Neural cell (in vitro differentiated cells): ENCODE measurements at regions not wholly inside any gene's neighbourhood (a gene's known extent, or its start where the extent isn't known, plus 50 kb on each side); places are given as distances from the start of the nearest gene placed in this dataset.

Experiments
- H2AFZ ChIP-seq: fragments of 200-600, 300-800 bp; sonication (generic), shearing (Covaris generic); 2 replicates; pipeline ENCODE4 v1.6.0; 2014; ENCODE audit warnings: low read depth, mild to moderate bottlenecking, antibody characterized with exemption, low read length, moderate library complexity
- H3F3A ChIP-seq: fragments of 200-600 bp; shearing (Covaris generic); 2 replicates; pipeline ENCODE4 v1.6.1; 2016; ENCODE audit warnings: mild to moderate bottlenecking, moderate library complexity, mixed read lengths, antibody characterized with exemption, low read length; ENCODE audit not compliant: insufficient read depth, poor library complexity, severe bottlenecking
- H3K27ac ChIP-seq: fragments of 200-600, 300-800 bp; sonication (generic), shearing (Covaris generic); 2 replicates; pipeline ENCODE4 v1.5.1; 2014; ENCODE audit warnings: mild to moderate bottlenecking, low read length, moderate library complexity
- H3K27me3 ChIP-seq: fragments of 300-800, 200-600 bp; sonication (generic), shearing (Covaris generic); 2 replicates; pipeline ENCODE4 v1.6.0; 2014; ENCODE audit warnings: mild to moderate bottlenecking, low read depth, low read length, moderate library complexity; ENCODE audit not compliant: insufficient read depth
- H3K36me3 ChIP-seq: fragments of 300-800, 200-600 bp; sonication (generic), shearing (Covaris generic); 2 replicates; pipeline ENCODE4 v1.5.1; 2014; ENCODE audit warnings: mild to moderate bottlenecking, antibody characterized with exemption, low read length, moderate library complexity; ENCODE audit not compliant: insufficient read depth
- H3K4me2 ChIP-seq: fragments of 300-800, 200-600 bp; sonication (generic), shearing (Covaris generic); 2 replicates; pipeline ENCODE4 v1.6.0; 2014; ENCODE audit warnings: mild to moderate bottlenecking, low read length
- H3K4me3 ChIP-seq: fragments of 300-800, 200-600 bp; sonication (generic), shearing (Covaris generic); 2 replicates; pipeline ENCODE4 v1.5.1; 2014; ENCODE audit warnings: mild to moderate bottlenecking, low read length, moderate library complexity
- H3K79me2 ChIP-seq: fragments of 200-600 bp; shearing (Covaris generic); replicated peaks from 2 replicates; pipeline ENCODE4 v1.6.0; 2014; ENCODE audit warnings: mild to moderate bottlenecking, low read length, moderate library complexity; ENCODE audit not compliant: insufficient read depth
- H3K9ac ChIP-seq: fragments of 300-800, 200-600 bp; sonication (generic), shearing (Covaris generic); 2 replicates; pipeline ENCODE4 v1.6.1; 2016; ENCODE audit warnings: mild to moderate bottlenecking, low read length, mixed read lengths
- H3K9me2 ChIP-seq: fragments of 200-600 bp; shearing (Covaris generic); 2 replicates; pipeline ENCODE4 v1.6.1; 2016; ENCODE audit warnings: mild to moderate bottlenecking, low read length, mixed read lengths; ENCODE audit not compliant: insufficient read depth
- H3K9me3 ChIP-seq: fragments of 200-600, 300-800 bp; sonication (generic), shearing (Covaris generic); 2 replicates; pipeline ENCODE4 v1.6.1; 2016; ENCODE audit warnings: mild to moderate bottlenecking, mixed run types, low read length, moderate library complexity, mixed read lengths
- H4K20me1 ChIP-seq: fragments of 200-600 bp; shearing (Covaris generic); 2 replicates; pipeline ENCODE4 v1.6.1; 2016; ENCODE audit warnings: mild to moderate bottlenecking, mixed run types; ENCODE audit not compliant: insufficient read depth
- EP300 ChIP-seq: fragments of 450-650 bp; conservative IDR thresholded peaks from 2 replicates; pipeline ENCODE4 v1.6.1; 2014; ENCODE audit warnings: antibody characterized with exemption, mild to moderate bottlenecking, moderate library complexity; ENCODE audit not compliant: poor library complexity, severe bottlenecking
- EZH2 ChIP-seq: fragments of 200-600, 300-800 bp; shearing (Covaris generic), sonication (generic); IDR thresholded peaks from 2 replicates; pipeline ENCODE4 v1.6.1; 2014; ENCODE audit warnings: antibody characterized with exemption, low read length, borderline replicate concordance, mild to moderate bottlenecking; ENCODE audit not compliant: insufficient read depth, poor library complexity, severe bottlenecking
- MXI1 ChIP-seq: fragments of 450-650 bp; conservative IDR thresholded peaks from 2 replicates; pipeline ENCODE4 v1.6.1; 2014; ENCODE audit warnings: antibody characterized with exemption, mild to moderate bottlenecking; ENCODE audit not compliant: poor library complexity, severe bottlenecking
- POLR2AphosphoS5 ChIP-seq: IDR thresholded peaks from 2 replicates; pipeline ENCODE4 v1.6.1; 2012
- RAD21 ChIP-seq: fragments of 450-650 bp; conservative IDR thresholded peaks from 2 replicates; pipeline ENCODE4 v1.6.1; 2014; ENCODE audit warnings: antibody characterized with exemption, mild to moderate bottlenecking, moderate library complexity
- SMC3 ChIP-seq: fragments of 450-650 bp; conservative IDR thresholded peaks from 2 replicates; pipeline ENCODE4 v1.6.1; 2014; ENCODE audit warnings: antibody characterized with exemption, mild to moderate bottlenecking, moderate library complexity; ENCODE audit not compliant: poor library complexity
- TAF1 ChIP-seq: IDR thresholded peaks from 2 replicates; pipeline ENCODE4 v1.6.1; 2012; ENCODE audit warnings: low read depth
- TF ChIP-seq, protein P1 (sequence below): IDR thresholded peaks from 2 replicates; pipeline ENCODE4 v1.6.1; 2012; ENCODE audit warnings: borderline replicate concordance
- TF ChIP-seq, protein P2 (sequence below): fragments of 450-650 bp; IDR thresholded peaks from 2 replicates; pipeline ENCODE4 v1.5.1; 2014; ENCODE audit warnings: antibody characterized with exemption, mild to moderate bottlenecking, moderate library complexity; ENCODE audit not compliant: poor library complexity, severe bottlenecking

DNA sequence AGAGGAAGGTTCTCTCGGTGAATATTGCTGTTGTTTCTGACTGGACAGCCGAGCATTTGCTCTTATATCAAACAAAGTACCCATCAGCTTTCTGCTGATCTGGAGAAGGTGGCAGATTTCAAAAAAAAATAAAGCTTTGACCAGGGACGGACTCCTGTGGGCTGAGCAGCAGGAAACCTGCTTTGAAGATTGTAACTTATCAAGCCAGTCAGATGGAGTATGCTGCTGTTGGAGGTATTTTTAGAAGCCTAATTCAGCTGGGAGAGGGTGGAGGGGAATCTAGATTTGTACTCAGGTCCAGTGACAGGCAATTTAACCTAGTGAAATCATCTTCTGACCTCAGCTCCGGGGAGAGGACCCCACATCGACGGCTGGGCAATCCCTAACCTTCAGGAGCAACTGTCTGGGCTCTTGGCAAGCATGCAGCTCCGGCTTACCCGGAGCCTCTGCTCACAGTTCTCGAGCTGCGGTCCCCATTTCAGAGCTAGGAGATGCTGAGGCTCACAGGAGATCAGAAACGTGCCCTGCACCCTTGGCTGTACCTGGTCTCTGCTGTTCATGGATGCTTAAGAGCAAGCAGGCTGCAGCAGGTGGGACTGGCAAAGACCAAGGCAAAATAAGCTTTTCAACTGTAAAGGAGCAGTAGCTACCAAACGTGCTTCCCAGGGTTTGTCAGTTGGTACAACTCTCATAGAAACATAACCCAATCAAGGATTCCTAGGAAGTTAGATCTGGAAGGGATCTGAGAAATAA lies 89.3 kb upstream of the ST8SIA2 start:
- Histone ChIP-seq H3K9ac (no peak overlapping the region), H4K20me1 (no peaks in the 10 kb centered on the region), H3K27ac (peak overlapping the region; percentile 86), H3K79me2 (no peaks in the 10 kb centered on the region), H3K9me3 (no peaks in the 10 kb centered on the region), H3K36me3 (no peaks in the 10 kb centered on the region), H2AFZ (no peak overlapping the region), H3K4me3 (no peak overlapping the region), H3K27me3 (no peaks in the 10 kb centered on the region), H3K4me2 (no peak overlapping the region), H3F3A (no peaks in the 10 kb centered on the region), H3K9me2 (no peaks in the 10 kb centered on the region)
- no peak for TF ChIP-seq RAD21
- no peak for TF ChIP-seq SMC3
- no peak for TF ChIP-seq EP300
- TF ChIP-seq MXI1 = no peak
- TF ChIP-seq POLR2AphosphoS5 = no peak
- TF ChIP-seq, protein P1, sequence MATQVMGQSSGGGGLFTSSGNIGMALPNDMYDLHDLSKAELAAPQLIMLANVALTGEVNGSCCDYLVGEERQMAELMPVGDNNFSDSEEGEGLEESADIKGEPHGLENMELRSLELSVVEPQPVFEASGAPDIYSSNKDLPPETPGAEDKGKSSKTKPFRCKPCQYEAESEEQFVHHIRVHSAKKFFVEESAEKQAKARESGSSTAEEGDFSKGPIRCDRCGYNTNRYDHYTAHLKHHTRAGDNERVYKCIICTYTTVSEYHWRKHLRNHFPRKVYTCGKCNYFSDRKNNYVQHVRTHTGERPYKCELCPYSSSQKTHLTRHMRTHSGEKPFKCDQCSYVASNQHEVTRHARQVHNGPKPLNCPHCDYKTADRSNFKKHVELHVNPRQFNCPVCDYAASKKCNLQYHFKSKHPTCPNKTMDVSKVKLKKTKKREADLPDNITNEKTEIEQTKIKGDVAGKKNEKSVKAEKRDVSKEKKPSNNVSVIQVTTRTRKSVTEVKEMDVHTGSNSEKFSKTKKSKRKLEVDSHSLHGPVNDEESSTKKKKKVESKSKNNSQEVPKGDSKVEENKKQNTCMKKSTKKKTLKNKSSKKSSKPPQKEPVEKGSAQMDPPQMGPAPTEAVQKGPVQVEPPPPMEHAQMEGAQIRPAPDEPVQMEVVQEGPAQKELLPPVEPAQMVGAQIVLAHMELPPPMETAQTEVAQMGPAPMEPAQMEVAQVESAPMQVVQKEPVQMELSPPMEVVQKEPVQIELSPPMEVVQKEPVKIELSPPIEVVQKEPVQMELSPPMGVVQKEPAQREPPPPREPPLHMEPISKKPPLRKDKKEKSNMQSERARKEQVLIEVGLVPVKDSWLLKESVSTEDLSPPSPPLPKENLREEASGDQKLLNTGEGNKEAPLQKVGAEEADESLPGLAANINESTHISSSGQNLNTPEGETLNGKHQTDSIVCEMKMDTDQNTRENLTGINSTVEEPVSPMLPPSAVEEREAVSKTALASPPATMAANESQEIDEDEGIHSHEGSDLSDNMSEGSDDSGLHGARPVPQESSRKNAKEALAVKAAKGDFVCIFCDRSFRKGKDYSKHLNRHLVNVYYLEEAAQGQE = no peak
- no peak for TF ChIP-seq EZH2
- TF ChIP-seq, protein P2, sequence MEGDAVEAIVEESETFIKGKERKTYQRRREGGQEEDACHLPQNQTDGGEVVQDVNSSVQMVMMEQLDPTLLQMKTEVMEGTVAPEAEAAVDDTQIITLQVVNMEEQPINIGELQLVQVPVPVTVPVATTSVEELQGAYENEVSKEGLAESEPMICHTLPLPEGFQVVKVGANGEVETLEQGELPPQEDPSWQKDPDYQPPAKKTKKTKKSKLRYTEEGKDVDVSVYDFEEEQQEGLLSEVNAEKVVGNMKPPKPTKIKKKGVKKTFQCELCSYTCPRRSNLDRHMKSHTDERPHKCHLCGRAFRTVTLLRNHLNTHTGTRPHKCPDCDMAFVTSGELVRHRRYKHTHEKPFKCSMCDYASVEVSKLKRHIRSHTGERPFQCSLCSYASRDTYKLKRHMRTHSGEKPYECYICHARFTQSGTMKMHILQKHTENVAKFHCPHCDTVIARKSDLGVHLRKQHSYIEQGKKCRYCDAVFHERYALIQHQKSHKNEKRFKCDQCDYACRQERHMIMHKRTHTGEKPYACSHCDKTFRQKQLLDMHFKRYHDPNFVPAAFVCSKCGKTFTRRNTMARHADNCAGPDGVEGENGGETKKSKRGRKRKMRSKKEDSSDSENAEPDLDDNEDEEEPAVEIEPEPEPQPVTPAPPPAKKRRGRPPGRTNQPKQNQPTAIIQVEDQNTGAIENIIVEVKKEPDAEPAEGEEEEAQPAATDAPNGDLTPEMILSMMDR = no peak
- TF ChIP-seq TAF1 = no peak

DNA sequence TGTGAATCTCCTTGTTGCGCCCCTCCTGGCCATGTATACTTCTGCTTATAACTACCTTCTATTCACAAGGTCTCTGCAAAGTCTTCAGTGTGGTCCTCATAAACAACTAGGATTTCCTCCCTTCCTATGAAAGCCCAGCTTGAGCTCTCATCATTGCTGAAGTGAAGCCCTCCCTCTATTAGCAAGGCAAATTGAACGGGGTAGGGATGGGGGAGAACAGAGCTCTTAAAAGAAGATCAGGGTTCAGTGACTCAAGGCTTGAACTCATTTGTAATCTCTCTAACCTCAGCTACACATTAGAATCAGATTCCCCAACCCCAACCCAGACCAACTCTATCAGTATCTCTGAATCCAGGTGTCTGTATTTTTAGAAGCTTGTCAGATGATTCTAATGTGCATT lies 88.3 kb upstream of the ST8SIA2 start:
- no peaks in the 10 kb centered on the region for H3K9me2 ChIP-seq
- TF ChIP-seq EZH2 = no peak
- TF ChIP-seq, protein P2 = no peak
- no peak for TF ChIP-seq TAF1
- TF ChIP-seq, protein P1 = no peak
- no peak for TF ChIP-seq POLR2AphosphoS5
- TF ChIP-seq EP300 = no peak
- TF ChIP-seq RAD21 = no peak
- no peak for TF ChIP-seq SMC3
- TF ChIP-seq MXI1 = no peak
- no peaks in the 10 kb centered on the region for H4K20me1 ChIP-seq
- H3K27ac ChIP-seq = peak overlapping the region; percentile 86
- no peaks in the 10 kb centered on the region for H3F3A ChIP-seq
- peak overlapping the region; percentile 18 for H3K4me3 ChIP-seq
- no peaks in the 10 kb centered on the region for H3K79me2 ChIP-seq
- peak overlapping the region; percentile 70 for H2AFZ ChIP-seq
- H3K4me2 ChIP-seq = no peak overlapping the region
- no peaks in the 10 kb centered on the region for H3K27me3 ChIP-seq
- peak overlapping the region; percentile 60 for H3K9ac ChIP-seq
- no peaks in the 10 kb centered on the region for H3K36me3 ChIP-seq
- no peaks in the 10 kb centered on the region for H3K9me3 ChIP-seq
